ENCODE measurements at regions not wholly inside any gene's neighbourhood (a gene's known extent, or its start where the extent isn't known, plus 50 kb on each side); places are given as distances from the start of the nearest gene placed in this dataset.

GRCh38 chr20:4070323-4071177, 55.2 kb upstream of the RNF24 start:
- Mint-ChIP-seq H3K27me3 (ENCODE audit: insufficient read depth, low read depth, poor library complexity) (peaks cover 11% of the 10 kb centered on the region), H3K27ac (no peak overlapping the region), H3K36me3 (ENCODE audit: low read depth) (no peaks in the 10 kb centered on the region; the same call in 2 of the 3 replicates), H3K4me1 (peaks cover 24% of the 10 kb centered on the region), H3K4me3 (no peak overlapping the region), H3K9me3 (no peaks in the 10 kb centered on the region)
- Histone ChIP-seq H3K4me2 (no peak overlapping the region), H3K36me3 (ENCODE audit: insufficient read depth) (no peaks in the 10 kb centered on the region), H3K27me3 (ENCODE audit: insufficient read depth) (no peaks in the 10 kb centered on the region), H3K79me2 (replicated peaks; ENCODE audit: insufficient read depth) (no peaks in the 10 kb centered on the region), H3K4me1 (ENCODE audit: insufficient read depth) (peaks cover 7% of the 10 kb centered on the region; the same call in 1 of the 2 replicates), H3F3A (replicated peaks; ENCODE audit: low read depth) (no peaks in the 10 kb centered on the region), H3K4me3 (no peak overlapping the region), H2AFZ (no peak overlapping the region), H4K20me1 (replicated peaks; ENCODE audit: insufficient read depth) (no peaks in the 10 kb centered on the region), H3K27ac (ENCODE audit: low read depth) (no peak overlapping the region), H3K9me2 (ENCODE audit: insufficient read depth) (no peaks in the 10 kb centered on the region)
- DNase-seq (ENCODE audit: low spot score): no peak
- TF ChIP-seq POLR2AphosphoS5 (IDR thresholded peaks at IDR 0.05; ENCODE audit: low read depth) (no peak), REST (IDR thresholded peaks at IDR 0.05; ENCODE audit: unreplicated experiment) (no peak), EZH2phosphoT487 (IDR thresholded peaks at IDR 0.05; ENCODE audit: unreplicated experiment) (no peak), EZH2 (IDR thresholded peaks at IDR 0.05; ENCODE audit: low read depth, unreplicated experiment) (no peak), NANOG (IDR thresholded peaks at IDR 0.05; ENCODE audit: borderline replicate concordance) (no peak), ZNF462 (CRISPR knock-in tag; IDR thresholded peaks at IDR 0.05) (no peak)
- ATAC-seq: no peak

Data from GM23338 (cell line).